Muscle layer of duodenum (tissue), 2 donors: ENCODE measurements at regions not wholly inside any gene's neighbourhood (a gene's known extent, or its start where the extent isn't known, plus 50 kb on each side); places are given as distances from the start of the nearest gene placed in this dataset.

ENCODE experiments used
- H3K27ac ChIP-seq: one replicate; pipeline ENCODE4 v1.7.0; 2013; ENCODE audit warnings: mild to moderate bottlenecking, low read length
- H3K27me3 ChIP-seq: one replicate; pipeline ENCODE4 v1.7.0; 2013; ENCODE audit warnings: low read depth, mild to moderate bottlenecking, control low read depth, low read length
- H3K36me3 ChIP-seq, 2 donors: one replicate each; pipeline ENCODE4 v1.7.0; 2013; ENCODE audit warnings: low read length in 2 of 2, control low read depth in 1 of 2, mild to moderate bottlenecking in 1 of 2; ENCODE audit not compliant: insufficient read depth in 2 of 2, control insufficient read depth in 1 of 2
- H3K4me1 ChIP-seq, 2 donors: one replicate each; pipeline ENCODE4 v1.7.0; 2013; ENCODE audit warnings: low read length in 2 of 2, mild to moderate bottlenecking in 2 of 2, control low read depth in 1 of 2, moderate library complexity in 1 of 2; ENCODE audit not compliant: insufficient read depth in 2 of 2, control insufficient read depth in 1 of 2
- H3K4me3 ChIP-seq, 2 donors: one replicate each; pipeline ENCODE4 v1.7.0; 2013; ENCODE audit warnings: low read length in 2 of 2, low read depth in 1 of 2, mild to moderate bottlenecking in 1 of 2
- H3K9me3 ChIP-seq, 2 donors: one replicate each; pipeline ENCODE4 v1.7.0; 2013; ENCODE audit warnings: low read length in 2 of 2, control low read depth in 1 of 2, mild to moderate bottlenecking in 1 of 2; ENCODE audit not compliant: control insufficient read depth in 1 of 2
- donor health status: healthy.

DNA sequence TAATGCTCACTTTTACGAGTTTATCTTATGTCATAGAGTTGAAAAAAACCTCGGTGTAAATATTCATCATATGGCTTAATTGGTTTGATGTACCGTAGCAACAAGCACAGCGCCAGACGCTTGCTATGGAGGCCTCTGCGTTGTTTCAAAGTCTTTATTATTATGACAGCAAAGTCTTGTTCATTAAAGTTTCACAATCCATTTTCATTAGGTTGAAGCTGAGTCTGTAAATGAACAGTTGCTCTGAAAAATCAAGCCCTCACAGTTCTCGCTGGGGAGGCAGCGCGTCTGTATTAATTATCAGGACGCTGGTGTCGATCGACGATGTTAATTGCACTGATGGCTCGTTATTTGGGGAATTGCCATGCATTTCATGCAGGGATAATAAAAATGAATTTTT lies 185.6 kb downstream of the INSC start:
- H3K27me3 ChIP-seq: no peaks in the 10 kb centered on the region

DNA sequence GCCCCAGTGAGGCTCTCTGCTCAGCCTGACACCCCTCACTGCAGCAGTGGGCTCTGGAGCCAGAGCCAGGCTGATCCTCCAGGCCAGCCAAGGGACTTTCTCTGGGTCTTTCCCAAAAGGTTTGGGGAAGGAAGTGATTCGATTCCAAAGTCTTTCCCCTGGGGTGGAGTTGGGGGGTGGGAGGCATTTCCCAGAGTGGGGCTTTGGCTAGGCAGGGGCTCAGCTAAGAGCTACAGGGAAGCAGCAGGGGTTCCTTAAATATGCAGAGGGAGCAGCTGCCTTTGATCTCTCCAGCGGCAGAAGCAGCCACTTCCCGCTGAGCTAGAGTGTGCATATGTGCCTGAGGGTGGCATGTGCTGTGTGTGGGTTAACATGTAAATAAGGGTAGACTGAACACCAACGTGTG lies 192.9 kb downstream of the INSC start:
- Histone ChIP-seq H3K4me3 (no peak overlapping the region), H3K27ac (no peak overlapping the region), H3K4me1 (no peaks in the 10 kb centered on the region), H3K36me3 (no peaks in the 10 kb centered on the region), H3K27me3 (no peaks in the 10 kb centered on the region), H3K9me3 (peaks cover 0 to 13% of the 10 kb centered on the region in 2 donors)

More for the DNA sequence above, 185.6 kb downstream of the INSC start:
- Histone ChIP-seq H3K9me3 (peaks cover 0 to 7% of the 10 kb centered on the region in 2 donors), H3K4me3 (no peak overlapping the region), H3K4me1 (no peaks in the 10 kb centered on the region), H3K36me3 (no peaks in the 10 kb centered on the region), H3K27ac (no peak overlapping the region)

DNA sequence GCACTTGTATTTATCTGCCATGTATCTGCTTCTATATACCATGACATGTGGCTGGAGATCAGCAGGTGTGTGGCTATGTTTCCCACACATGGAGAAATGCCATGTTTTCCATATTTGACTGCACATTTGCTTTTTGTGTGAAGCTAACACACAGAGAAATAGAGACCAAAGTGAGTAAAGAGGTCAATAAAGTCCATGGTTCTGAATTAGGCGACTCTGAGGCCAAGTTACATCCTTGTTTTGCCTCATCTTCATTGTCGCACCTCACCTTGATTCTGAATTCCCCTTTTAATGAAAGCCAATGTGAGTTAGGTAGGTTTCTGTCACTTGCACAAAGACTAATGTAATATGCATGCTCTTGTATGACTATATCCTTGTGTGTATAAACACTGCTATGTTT lies 194.1 kb downstream of the INSC start:
- Histone ChIP-seq H3K27ac (no peak overlapping the region), H3K4me1 (no peaks in the 10 kb centered on the region), H3K27me3 (no peaks in the 10 kb centered on the region), H3K4me3 (no peak overlapping the region), H3K36me3 (no peaks in the 10 kb centered on the region), H3K9me3 (peaks cover 0 to 11% of the 10 kb centered on the region in 2 donors)

DNA sequence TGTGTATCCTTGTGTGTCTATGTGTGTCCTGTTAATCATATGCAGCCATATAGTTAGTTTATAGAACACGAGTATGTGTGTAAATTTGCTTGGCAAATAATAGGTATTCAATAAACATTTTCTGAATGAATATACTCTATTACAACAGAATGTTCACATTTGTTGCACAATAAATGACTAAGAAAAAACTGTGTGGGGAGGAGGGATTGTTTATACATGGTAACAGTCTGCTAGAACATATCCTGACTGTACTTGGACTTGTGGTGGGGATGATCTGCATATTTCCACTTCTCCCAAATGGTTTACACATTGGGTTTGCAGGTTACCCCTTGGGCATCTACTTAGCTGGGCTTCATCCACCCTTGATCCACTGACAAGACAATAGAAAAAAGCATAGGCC lies 194.6 kb downstream of the INSC start:
- Histone ChIP-seq H3K27ac (no peak overlapping the region), H3K9me3 (peaks cover 0 to 7% of the 10 kb centered on the region in 2 donors)

DNA sequence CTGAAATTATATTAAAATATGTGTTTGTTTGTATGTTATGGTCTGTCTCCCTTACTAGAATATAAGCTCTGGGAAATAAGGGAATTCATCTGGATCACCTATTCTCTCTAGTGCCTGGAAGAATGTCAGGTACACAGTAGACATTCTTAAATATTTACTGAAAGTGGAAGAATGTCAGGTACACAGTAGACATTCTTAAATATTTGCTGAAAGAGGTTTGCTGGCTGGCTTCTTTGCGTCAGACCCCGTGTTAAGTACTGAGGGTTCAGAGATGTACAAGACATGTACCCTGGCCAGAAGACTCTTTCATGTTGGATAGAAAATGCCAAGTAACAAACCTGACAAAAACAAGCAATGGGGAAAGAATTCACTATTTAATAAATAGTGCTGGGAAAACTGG lies 199.1 kb downstream of the INSC start:
- Histone ChIP-seq H3K4me3 (no peak overlapping the region), H3K27ac (no peak overlapping the region), H3K9me3 (peaks cover 0 to under 1% of the 10 kb centered on the region in 2 donors), H3K4me1 (no peaks in the 10 kb centered on the region), H3K27me3 (no peaks in the 10 kb centered on the region), H3K36me3 (no peaks in the 10 kb centered on the region)

More for the DNA sequence above, 194.6 kb downstream of the INSC start:
- H3K4me1 ChIP-seq: no peaks in the 10 kb centered on the region
- H3K36me3 ChIP-seq: no peaks in the 10 kb centered on the region
- no peaks in the 10 kb centered on the region for H3K27me3 ChIP-seq
- no peak overlapping the region for H3K4me3 ChIP-seq

DNA sequence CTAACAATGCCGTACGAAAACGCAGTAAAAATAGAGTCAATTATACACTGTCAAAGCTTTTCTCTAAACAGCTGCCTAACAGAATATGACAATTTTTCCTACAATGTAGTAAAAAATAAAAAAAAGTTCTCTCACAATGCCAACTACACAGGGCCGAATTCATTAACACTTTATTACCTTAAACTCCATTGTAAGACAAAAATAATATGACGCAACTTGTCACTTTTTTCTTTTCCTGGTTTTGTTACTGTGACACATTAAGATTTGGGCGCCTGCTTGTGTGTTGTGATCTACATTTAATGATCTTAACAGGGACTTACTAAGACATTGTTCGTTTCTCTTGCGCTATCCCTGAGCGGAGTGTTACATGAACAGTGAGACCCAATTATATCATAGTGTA lies 204.1 kb downstream of the INSC start:
- no peaks in the 10 kb centered on the region for H3K9me3 ChIP-seq
- H3K27me3 ChIP-seq: no peaks in the 10 kb centered on the region
- H3K4me1 ChIP-seq: no peaks in the 10 kb centered on the region
- no peak overlapping the region for H3K27ac ChIP-seq
- H3K36me3 ChIP-seq: no peaks in the 10 kb centered on the region
- H3K4me3 ChIP-seq: no peak overlapping the region

DNA sequence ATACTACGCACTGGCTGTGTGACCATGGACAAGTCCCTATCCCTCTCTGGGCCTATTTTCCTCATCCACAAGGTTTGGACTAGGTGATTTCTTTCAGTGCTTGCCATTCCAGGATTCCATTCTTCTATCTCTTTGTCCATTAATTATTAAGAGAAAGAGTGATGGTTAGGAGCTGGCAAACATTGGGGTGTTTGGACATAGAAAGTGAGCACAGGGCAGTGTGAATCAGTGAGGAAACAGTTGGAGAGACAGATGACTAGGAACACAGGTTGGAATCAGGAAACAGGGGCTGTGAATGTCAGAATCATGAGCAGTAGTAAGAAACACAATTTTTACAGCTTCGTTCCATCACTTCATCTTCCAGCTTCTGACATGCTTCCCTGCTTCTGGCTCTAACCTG lies 211.8 kb downstream of the INSC start:
- Histone ChIP-seq H3K27me3 (no peaks in the 10 kb centered on the region), H3K4me3 (no peak overlapping the region), H3K27ac (no peak overlapping the region), H3K36me3 (no peaks in the 10 kb centered on the region), H3K4me1 (no peaks in the 10 kb centered on the region), H3K9me3 (no peaks in the 10 kb centered on the region)

DNA sequence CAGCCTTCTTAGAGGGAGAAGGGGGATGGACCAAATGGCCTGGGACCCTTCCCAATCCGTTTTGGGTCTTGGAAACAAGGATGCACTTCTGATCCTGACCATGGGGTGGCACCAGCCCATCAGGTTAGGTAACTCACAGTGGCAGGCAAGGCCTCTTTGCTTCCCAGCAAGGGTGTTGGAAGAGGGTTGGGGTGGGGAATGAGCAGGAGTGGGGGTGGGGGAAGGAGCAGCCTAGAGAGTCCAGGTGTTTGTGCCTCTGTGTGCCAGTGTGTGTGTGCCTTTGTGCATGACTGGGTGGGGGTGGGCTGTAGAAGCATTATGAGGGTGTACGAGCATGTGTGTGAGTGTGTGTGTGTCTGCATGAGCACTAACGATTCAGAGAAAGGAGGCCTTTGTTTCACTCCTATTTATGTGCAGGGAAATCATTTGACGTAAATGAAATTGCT lies 213.1 kb downstream of the INSC start:
- no peaks in the 10 kb centered on the region for H3K9me3 ChIP-seq
- H3K27me3 ChIP-seq: no peaks in the 10 kb centered on the region
- H3K36me3 ChIP-seq: no peaks in the 10 kb centered on the region
- H3K4me3 ChIP-seq: no peak overlapping the region
- H3K27ac ChIP-seq: no peak overlapping the region
- no peaks in the 10 kb centered on the region for H3K4me1 ChIP-seq

DNA sequence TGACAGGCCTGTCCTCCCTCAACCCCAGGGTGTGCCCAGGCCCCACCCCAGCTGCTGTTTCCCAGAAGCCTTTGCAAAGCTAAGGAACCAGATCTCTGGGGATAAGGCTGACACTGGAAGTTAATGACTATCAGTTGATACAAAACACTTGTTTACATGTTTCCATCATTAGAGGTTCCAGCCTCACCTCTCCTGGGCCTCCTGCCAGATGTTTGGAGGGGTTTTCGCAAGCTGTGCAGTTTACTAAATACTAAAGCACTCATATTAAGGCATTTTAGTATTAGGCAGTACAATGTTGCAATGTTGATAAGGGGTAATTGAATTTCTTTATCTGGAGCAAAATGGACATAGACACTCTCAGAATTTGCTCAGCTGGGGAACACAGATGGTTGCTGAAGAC lies 218.7 kb downstream of the INSC start:
- Histone ChIP-seq H3K27ac (no peak overlapping the region), H3K4me3 (no peak overlapping the region), H3K27me3 (no peaks in the 10 kb centered on the region), H3K36me3 (no peaks in the 10 kb centered on the region), H3K4me1 (no peaks in the 10 kb centered on the region), H3K9me3 (no peaks in the 10 kb centered on the region)

DNA sequence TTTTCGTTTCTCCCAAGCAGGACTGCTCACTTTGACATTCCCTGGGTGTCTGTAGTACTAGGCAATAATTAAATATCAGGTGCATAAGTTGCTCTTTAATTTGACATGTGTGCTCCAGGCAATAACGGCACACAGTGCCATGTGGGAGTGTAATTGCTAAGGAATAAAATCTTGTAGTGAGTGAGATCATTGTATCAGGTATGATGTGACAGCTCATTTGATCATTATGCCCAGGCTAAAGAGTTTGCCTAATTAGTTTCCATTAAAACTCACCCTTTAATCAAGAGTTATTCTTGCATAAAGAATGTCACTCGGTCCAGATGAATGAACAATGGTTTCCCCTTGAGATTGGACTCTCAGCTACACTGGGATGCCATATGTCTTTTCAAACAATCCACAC lies 220.0 kb downstream of the INSC start:
- Histone ChIP-seq H3K4me3 (no peak overlapping the region), H3K27me3 (no peaks in the 10 kb centered on the region), H3K27ac (no peak overlapping the region), H3K4me1 (no peaks in the 10 kb centered on the region), H3K9me3 (peaks cover 3 to 4% of the 10 kb centered on the region in 2 donors), H3K36me3 (no peaks in the 10 kb centered on the region)

DNA sequence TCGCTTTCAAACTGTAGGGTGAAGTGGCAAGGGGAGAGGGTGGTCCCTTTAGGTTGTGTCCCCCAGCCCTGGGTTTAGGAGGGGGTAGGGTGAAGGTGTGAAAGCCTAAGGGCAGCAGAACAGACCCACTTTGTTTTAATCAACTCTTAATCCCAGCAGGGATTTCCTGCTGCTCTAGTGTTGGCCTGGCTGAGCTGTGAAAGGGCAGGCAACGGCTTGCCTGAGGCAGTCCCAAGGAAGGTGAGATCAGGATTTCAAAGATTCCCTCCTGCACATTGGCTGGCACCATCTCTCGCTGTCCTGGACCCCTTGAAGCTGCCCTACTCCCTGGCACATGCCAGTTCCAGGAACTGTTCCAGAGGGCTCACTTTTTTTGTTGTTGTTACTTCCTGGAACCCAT lies 221.3 kb downstream of the INSC start:
- H3K9me3 ChIP-seq: peaks cover 3 to 4% of the 10 kb centered on the region in 2 donors
- H3K4me1 ChIP-seq: no peaks in the 10 kb centered on the region
- H3K27ac ChIP-seq: no peak overlapping the region

DNA sequence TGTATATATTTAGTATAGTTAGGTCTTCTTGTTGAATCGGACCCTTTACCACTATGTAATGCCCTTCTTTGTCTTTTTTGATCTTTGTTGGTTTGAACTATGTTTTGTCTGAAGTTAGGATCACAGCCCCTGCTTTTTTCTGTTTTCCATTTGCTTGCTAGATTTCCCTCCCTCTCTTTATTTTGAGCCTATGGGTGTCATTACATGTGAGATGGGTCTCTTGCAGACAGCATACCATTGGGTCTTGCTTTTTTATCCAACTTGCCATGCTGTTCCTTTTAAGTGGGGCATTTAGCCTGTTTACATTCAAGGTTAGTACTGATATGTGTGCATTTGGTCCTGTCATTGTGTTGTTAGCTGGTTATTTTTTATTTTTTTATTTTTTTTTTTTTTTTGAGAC lies 224.6 kb downstream of the INSC start:
- Histone ChIP-seq H3K9me3 (peaks cover 3 to 4% of the 10 kb centered on the region in 2 donors), H3K27ac (no peak overlapping the region), H3K4me1 (no peaks in the 10 kb centered on the region), H3K36me3 (no peaks in the 10 kb centered on the region), H3K27me3 (no peaks in the 10 kb centered on the region), H3K4me3 (no peak overlapping the region)

More for the DNA sequence above, 221.3 kb downstream of the INSC start:
- H3K4me3 ChIP-seq: no peak overlapping the region
- H3K36me3 ChIP-seq: no peaks in the 10 kb centered on the region
- no peaks in the 10 kb centered on the region for H3K27me3 ChIP-seq
